ENCODE measurements at regions not wholly inside any gene's neighbourhood (a gene's known extent, or its start where the extent isn't known, plus 50 kb on each side); places are given as distances from the start of the nearest gene placed in this dataset.

- DNase-seq (ENCODE audit: low spot score): no peak
Measured at GRCh38 chr11:27771516-27771915, 71.3 kb upstream of the BDNF start.

- DNase-seq (ENCODE audit: low spot score): no peak
Measured at GRCh38 chr11:27770576-27770975, 70.3 kb upstream of the BDNF start.

GRCh38 chr11:27763736-27764135 lies 63.5 kb upstream of the BDNF start:
- no peak for DNase-seq (ENCODE audit: low spot score)

GRCh38 chr11:27761356-27761755 lies 61.1 kb upstream of the BDNF start:
- no peak for DNase-seq (ENCODE audit: low spot score)

- no peak for DNase-seq (ENCODE audit: low spot score)
Measured at GRCh38 chr11:27757953-27758352, 57.7 kb upstream of the BDNF start.

GRCh38 chr11:27754035-27755017 lies 54.1 kb upstream of the BDNF start:
- no peak for DNase-seq (ENCODE audit: low spot score)

All from globus pallidus (tissue), 1 donor.